ENCODE measurements at regions not wholly inside any gene's neighbourhood (a gene's known extent, or its start where the extent isn't known, plus 50 kb on each side); places are given as distances from the start of the nearest gene placed in this dataset.

- TF ChIP-seq POLR2A (IDR thresholded peaks at IDR 0.05; ENCODE audit: low read depth, low read length): no peak
- no peak for TF ChIP-seq TAF1 (IDR thresholded peaks at IDR 0.05; ENCODE audit: low read depth, low read length)
- TF ChIP-seq POLR2AphosphoS5 (IDR thresholded peaks at IDR 0.05; ENCODE audit: low read depth, low read length): no peak
- TF ChIP-seq SPI1 (IDR thresholded peaks at IDR 0.05; ENCODE audit: low read depth, low read length): no peak
Observed at GRCh38 chr3:81983382-81983781, 221.9 kb upstream of the GBE1 start.

All from GM12891 (cell line).